ENCODE measurements at regions not wholly inside any gene's neighbourhood (a gene's known extent, or its start where the extent isn't known, plus 50 kb on each side); places are given as distances from the start of the nearest gene placed in this dataset.

- DNase-seq: no peak
These were observed 277.4 kb upstream of the PITX2 start for GRCh38 chr4:110900213-110900769.

GRCh38 chr4:110902500-110902899, 279.6 kb upstream of the PITX2 start:
- no peak for DNase-seq

GRCh38 chr4:110904435-110905065, 281.7 kb upstream of the PITX2 start:
- no peak for DNase-seq

GRCh38 chr4:110905367-110905766, 282.5 kb upstream of the PITX2 start:
- no peak for DNase-seq

GRCh38 chr4:110907801-110908313, 285.0 kb upstream of the PITX2 start:
- no peak for DNase-seq

GRCh38 chr4:110914791-110915190, 291.9 kb upstream of the PITX2 start:
- DNase-seq: no peak

- no peak for DNase-seq
These were observed 292.4 kb upstream of the PITX2 start for GRCh38 chr4:110915301-110915700.

- DNase-seq: no peak
These were observed 293.6 kb upstream of the PITX2 start for GRCh38 chr4:110916505-110916904.

- no peak for DNase-seq
These were observed 295.0 kb upstream of the PITX2 start for GRCh38 chr4:110917835-110918234.

GRCh38 chr4:110920990-110921389, 298.1 kb upstream of the PITX2 start:
- no peak for DNase-seq

- no peak for DNase-seq
These were observed 301.9 kb upstream of the PITX2 start for GRCh38 chr4:110924761-110925160.

- DNase-seq: no peak
These were observed 304.0 kb upstream of the PITX2 start for GRCh38 chr4:110926841-110927400.

- DNase-seq: no peak
These were observed 310.5 kb upstream of the PITX2 start for GRCh38 chr4:110933341-110933740.

GRCh38 chr4:110944501-110944900, 321.6 kb upstream of the PITX2 start:
- no peak for DNase-seq

- peak in 1 of 5 experiments; percentile 1 for DNase-seq
These were observed 322.7 kb upstream of the PITX2 start for GRCh38 chr4:110945600-110945999.

- DNase-seq: no peak
These were observed 326.7 kb upstream of the PITX2 start for GRCh38 chr4:110949542-110949941.

GRCh38 chr4:110950731-110951130, 327.9 kb upstream of the PITX2 start:
- DNase-seq: no peak

- DNase-seq: no peak
These were observed 330.3 kb upstream of the PITX2 start for GRCh38 chr4:110953191-110953590.

- no peak for DNase-seq
These were observed 331.0 kb upstream of the PITX2 start for GRCh38 chr4:110953898-110954297.

GRCh38 chr4:110955748-110956147, 332.9 kb upstream of the PITX2 start:
- no peak for DNase-seq

GRCh38 chr4:110959041-110959643, 336.3 kb upstream of the PITX2 start:
- no peak for DNase-seq

- no peak for DNase-seq
These were observed 338.2 kb upstream of the PITX2 start for GRCh38 chr4:110961066-110961465.

GRCh38 chr4:110962616-110963015, 339.7 kb upstream of the PITX2 start:
- no peak for DNase-seq
